Mesendoderm (in vitro differentiated cells): ENCODE measurements at regions not wholly inside any gene's neighbourhood (a gene's known extent, or its start where the extent isn't known, plus 50 kb on each side); places are given as distances from the start of the nearest gene placed in this dataset.
A peak's percentile ranks its signal among the peaks of the same experiment; 100 is the strongest.

Experiments
- DNase-seq: peaks from one replicate; pipeline ENCODE4 v3.0.0; 2013
- H2AK5ac ChIP-seq: 2 replicates; pipeline ENCODE4 v1.6.1; 2013; ENCODE audit warnings: low read length, inconsistent platforms
- H2BK120ac ChIP-seq: 2 replicates; pipeline ENCODE4 v1.6.1; 2013; ENCODE audit warnings: low read depth, mild to moderate bottlenecking, low read length, moderate library complexity, mixed read lengths
- H2BK15ac ChIP-seq: replicated peaks from 2 replicates; pipeline ENCODE4 v1.6.1; 2013; ENCODE audit warnings: low read depth, mild to moderate bottlenecking, moderate library complexity
- H2BK5ac ChIP-seq: 2 replicates; pipeline ENCODE4 v1.6.1; 2013; ENCODE audit warnings: low read length, inconsistent platforms
- H3K18ac ChIP-seq: 2 replicates; pipeline ENCODE4 v1.6.1; 2013; ENCODE audit warnings: mild to moderate bottlenecking, low read length, mixed read lengths
- H3K23ac ChIP-seq: one replicate; pipeline ENCODE4 v1.6.1; 2013; ENCODE audit warnings: low read length
- H3K27ac ChIP-seq: 2 replicates; pipeline ENCODE4 v1.5.1; 2013; ENCODE audit warnings: low read depth, mild to moderate bottlenecking, inconsistent platforms, low read length, moderate library complexity
- H3K27me3 ChIP-seq: 2 replicates; pipeline ENCODE4 v1.6.1; 2013; ENCODE audit warnings: low read length, control low read depth, mild to moderate bottlenecking, inconsistent platforms; ENCODE audit not compliant: insufficient read depth, poor library complexity
- H3K36me3 ChIP-seq: 2 replicates; pipeline ENCODE4 v1.6.1; 2013; ENCODE audit warnings: low read length, inconsistent platforms; ENCODE audit not compliant: control insufficient read depth, insufficient read depth
- H3K4ac ChIP-seq: one replicate; pipeline ENCODE4 v1.6.1; 2013; ENCODE audit warnings: low read depth, mild to moderate bottlenecking, low read length, moderate library complexity
- H3K4me1 ChIP-seq: 2 replicates; pipeline ENCODE4 v1.6.1; 2013; ENCODE audit warnings: low read depth, low read length, inconsistent platforms; ENCODE audit not compliant: control insufficient read depth
- H3K4me2 ChIP-seq: 2 replicates; pipeline ENCODE4 v1.6.1; 2013; ENCODE audit warnings: low read length
- H3K4me3 ChIP-seq: 2 replicates; pipeline ENCODE4 v1.5.1; 2013; ENCODE audit warnings: mild to moderate bottlenecking, low read length
- H3K56ac ChIP-seq: one replicate; pipeline ENCODE4 v1.6.1; 2013; ENCODE audit warnings: low read length
- H3K79me1 ChIP-seq: 2 replicates; pipeline ENCODE4 v1.6.1; 2013; ENCODE audit warnings: low read length, inconsistent platforms
- H3K79me2 ChIP-seq: 2 replicates; pipeline ENCODE4 v1.6.1; 2013; ENCODE audit warnings: mild to moderate bottlenecking, low read length; ENCODE audit not compliant: control insufficient read depth, insufficient read depth
- H3K9ac ChIP-seq: 2 replicates; pipeline ENCODE4 v1.6.1; 2013; ENCODE audit warnings: low read length, inconsistent platforms
- H4K5ac ChIP-seq: one replicate; pipeline ENCODE4 v1.6.1; 2013; ENCODE audit warnings: low read length
- H4K8ac ChIP-seq: one replicate; pipeline ENCODE4 v1.6.1; 2013; ENCODE audit warnings: low read depth, mild to moderate bottlenecking, control low read depth, low read length, moderate library complexity
- WGBS: extraction: QIAGEN DNeasy Blood & Tissue Kit; methylation state at CpG from one replicate; pipeline ENCODE4 v1.1.7; 2013; ENCODE audit warnings: low lambda C conversion rate, missing lambda C conversion rate; ENCODE audit not compliant: insufficient coverage; ENCODE audit errors: extremely low coverage; 5-methylcytosine and 5-hydroxymethylcytosine counted together

GRCh38 chr16:86107215-86107825 lies 208.4 kb downstream of the IRF8 start:
- H2AK5ac ChIP-seq: no peak overlapping the region
- H3K4me3 ChIP-seq: no peak overlapping the region
- DNase-seq: peak; percentile 31
- no peaks in the 10 kb centered on the region for H3K79me1 ChIP-seq
- no peaks in the 10 kb centered on the region for H3K27me3 ChIP-seq
- H2BK120ac ChIP-seq: no peak overlapping the region
- no peak overlapping the region for H4K5ac ChIP-seq
- H2BK15ac ChIP-seq: no peak overlapping the region
- no peaks in the 10 kb centered on the region for H3K79me2 ChIP-seq
- no peak overlapping the region for H3K4ac ChIP-seq
- no peak overlapping the region for H3K56ac ChIP-seq
- no CpG with 5 or more reads among the region's 19 CpGs for WGBS
- H3K4me1 ChIP-seq: no peaks in the 10 kb centered on the region
- no peaks in the 10 kb centered on the region for H3K36me3 ChIP-seq
- H4K8ac ChIP-seq: no peak overlapping the region
- H2BK5ac ChIP-seq: no peak overlapping the region
- H3K23ac ChIP-seq: no peak overlapping the region
- H3K18ac ChIP-seq: no peak overlapping the region
- H3K9ac ChIP-seq: no peak overlapping the region
- no peak overlapping the region for H3K27ac ChIP-seq
- no peak overlapping the region for H3K4me2 ChIP-seq

DNA sequence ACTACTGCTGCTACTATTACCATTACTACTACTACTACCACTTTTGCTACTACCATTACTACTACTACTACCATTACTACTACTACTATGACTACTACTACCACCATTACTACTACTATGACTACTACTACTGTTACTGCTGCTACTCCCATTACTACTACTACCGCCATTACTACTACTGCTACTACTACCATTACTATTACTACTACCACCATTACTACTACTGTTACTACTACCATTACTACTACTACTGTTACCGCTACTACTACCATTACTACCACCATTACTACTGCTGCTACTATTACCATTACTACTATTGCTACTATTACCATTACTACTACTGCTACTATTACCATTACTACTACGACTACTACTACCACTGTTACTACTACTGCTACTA lies 209.1 kb downstream of the IRF8 start:
- H3K36me3 ChIP-seq: no peaks in the 10 kb centered on the region
- no peak overlapping the region for H3K4me2 ChIP-seq
- no peak overlapping the region for H2AK5ac ChIP-seq
- no peak overlapping the region for H3K18ac ChIP-seq
- H2BK5ac ChIP-seq: no peak overlapping the region
- no peak overlapping the region for H3K4ac ChIP-seq
- WGBS: no CpG with 5 or more reads among the region's 3 CpGs
- no peak for DNase-seq
- H3K79me2 ChIP-seq: no peaks in the 10 kb centered on the region
- no peak overlapping the region for H3K9ac ChIP-seq
- no peak overlapping the region for H4K8ac ChIP-seq
- H3K4me1 ChIP-seq: no peaks in the 10 kb centered on the region
- no peaks in the 10 kb centered on the region for H3K27me3 ChIP-seq
- no peak overlapping the region for H3K4me3 ChIP-seq
- H3K23ac ChIP-seq: no peak overlapping the region
- H2BK120ac ChIP-seq: no peak overlapping the region
- H2BK15ac ChIP-seq: no peak overlapping the region
- H3K27ac ChIP-seq: no peak overlapping the region
- H4K5ac ChIP-seq: no peak overlapping the region
- no peaks in the 10 kb centered on the region for H3K79me1 ChIP-seq
- H3K56ac ChIP-seq: no peak overlapping the region

- no peaks in the 10 kb centered on the region for H3K36me3 ChIP-seq
- no peak overlapping the region for H4K5ac ChIP-seq
- no peak overlapping the region for H2BK5ac ChIP-seq
- no peak overlapping the region for H2AK5ac ChIP-seq
- no peak overlapping the region for H3K27ac ChIP-seq
- H4K8ac ChIP-seq: no peak overlapping the region
- H2BK15ac ChIP-seq: no peak overlapping the region
- no peaks in the 10 kb centered on the region for H3K27me3 ChIP-seq
- no peak overlapping the region for H3K23ac ChIP-seq
- no peak overlapping the region for H3K4me3 ChIP-seq
- no CpG with 5 or more reads among the region's 1 CpG for WGBS
- H3K4ac ChIP-seq: no peak overlapping the region
- no peak overlapping the region for H3K9ac ChIP-seq
- H3K4me2 ChIP-seq: no peak overlapping the region
- no peak overlapping the region for H2BK120ac ChIP-seq
- no peak overlapping the region for H3K56ac ChIP-seq
- H3K79me1 ChIP-seq: no peaks in the 10 kb centered on the region
- no peak overlapping the region for H3K18ac ChIP-seq
- H3K4me1 ChIP-seq: no peaks in the 10 kb centered on the region
- no peaks in the 10 kb centered on the region for H3K79me2 ChIP-seq
- DNase-seq: no peak
These were observed 211.2 kb downstream of the IRF8 start for GRCh38 chr16:86110134-86110533.

GRCh38 chr16:86110726-86111125 lies 211.8 kb downstream of the IRF8 start:
- Histone ChIP-seq H3K27ac (no peak overlapping the region), H2BK15ac (no peak overlapping the region), H2BK120ac (no peak overlapping the region), H3K23ac (no peak overlapping the region), H4K5ac (no peak overlapping the region), H3K36me3 (no peaks in the 10 kb centered on the region), H3K27me3 (no peaks in the 10 kb centered on the region), H4K8ac (no peak overlapping the region), H3K79me1 (no peaks in the 10 kb centered on the region), H3K56ac (no peak overlapping the region), H2AK5ac (no peak overlapping the region), H3K9ac (no peak overlapping the region), H2BK5ac (no peak overlapping the region), H3K79me2 (no peaks in the 10 kb centered on the region), H3K18ac (no peak overlapping the region), H3K4me1 (no peaks in the 10 kb centered on the region), H3K4me2 (no peak overlapping the region), H3K4ac (no peak overlapping the region), H3K4me3 (no peak overlapping the region)
- no CpG with 5 or more reads among the region's 4 CpGs for WGBS
- DNase-seq: no peak

- H3K56ac ChIP-seq: no peak overlapping the region
- WGBS: no CpG with 5 or more reads among the region's 4 CpGs
- no peak overlapping the region for H2BK120ac ChIP-seq
These were observed 213.2 kb downstream of the IRF8 start for GRCh38 chr16:86112178-86112577.

DNA sequence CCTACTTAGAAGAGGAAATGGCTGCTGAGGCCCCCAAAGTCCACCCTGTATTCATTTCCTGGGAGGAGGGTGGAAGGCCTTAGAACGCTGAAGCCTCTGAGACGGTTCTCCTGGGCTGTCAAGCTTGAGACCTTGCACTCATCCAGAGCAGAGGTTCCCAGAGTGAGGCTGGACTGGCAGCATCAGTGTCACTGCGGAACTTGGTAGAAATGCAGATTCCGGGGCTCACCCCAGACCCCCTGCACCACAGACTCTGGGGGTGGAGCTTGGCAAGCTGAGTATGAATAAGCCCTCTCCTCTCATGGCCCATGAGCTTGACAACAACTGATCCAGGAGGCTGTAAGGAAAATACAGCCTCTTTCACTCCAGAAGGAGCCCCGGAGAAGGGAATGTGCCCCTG lies 218.3 kb downstream of the IRF8 start:
- no peak overlapping the region for H4K8ac ChIP-seq
- H3K56ac ChIP-seq: no peak overlapping the region
- no peak for DNase-seq
- H2BK120ac ChIP-seq: no peak overlapping the region
- H3K79me1 ChIP-seq: no peaks in the 10 kb centered on the region
- H3K18ac ChIP-seq: no peak overlapping the region
- no peak overlapping the region for H2BK15ac ChIP-seq
- no peak overlapping the region for H3K4ac ChIP-seq
- no peak overlapping the region for H3K27ac ChIP-seq
- H3K4me2 ChIP-seq: no peak overlapping the region
- H3K4me1 ChIP-seq: no peaks in the 10 kb centered on the region
- no peak overlapping the region for H2AK5ac ChIP-seq
- H3K27me3 ChIP-seq: no peaks in the 10 kb centered on the region
- H3K9ac ChIP-seq: no peak overlapping the region
- no peaks in the 10 kb centered on the region for H3K79me2 ChIP-seq
- no peak overlapping the region for H2BK5ac ChIP-seq
- no peak overlapping the region for H3K23ac ChIP-seq
- no peaks in the 10 kb centered on the region for H3K36me3 ChIP-seq
- WGBS: no CpG with 5 or more reads among the region's 5 CpGs
- no peak overlapping the region for H4K5ac ChIP-seq
- H3K4me3 ChIP-seq: no peak overlapping the region

More at GRCh38 chr16:86112178-86112577, 213.2 kb downstream of the IRF8 start:
- Histone ChIP-seq H3K27me3 (no peaks in the 10 kb centered on the region), H2BK5ac (no peak overlapping the region), H3K18ac (no peak overlapping the region), H3K4me3 (no peak overlapping the region), H3K4me2 (no peak overlapping the region), H3K23ac (no peak overlapping the region), H2AK5ac (no peak overlapping the region), H4K8ac (no peak overlapping the region), H3K4ac (no peak overlapping the region), H3K9ac (no peak overlapping the region), H3K27ac (no peak overlapping the region), H3K4me1 (no peaks in the 10 kb centered on the region), H3K79me1 (no peaks in the 10 kb centered on the region), H3K36me3 (no peaks in the 10 kb centered on the region), H3K79me2 (no peaks in the 10 kb centered on the region), H2BK15ac (no peak overlapping the region), H4K5ac (no peak overlapping the region)
- DNase-seq: no peak
